ENCODE measurements at regions not wholly inside any gene's neighbourhood (a gene's known extent, or its start where the extent isn't known, plus 50 kb on each side); places are given as distances from the start of the nearest gene placed in this dataset.

GRCh38 chr16:86823888-86824671 lies 245.7 kb downstream of the FOXL1 start:
- no peak for DNase-seq (ENCODE audit: extremely low read depth in 1 of 2, low read depth in 1 of 2)

- no peak for DNase-seq (ENCODE audit: extremely low read depth in 1 of 2, low read depth in 1 of 2)
These were observed 246.5 kb downstream of the FOXL1 start for GRCh38 chr16:86824751-86825296.

- no peak for DNase-seq (ENCODE audit: extremely low read depth in 1 of 2, low read depth in 1 of 2)
These were observed 247.3 kb downstream of the FOXL1 start for GRCh38 chr16:86825631-86826030.

- DNase-seq (ENCODE audit: extremely low read depth in 1 of 2, low read depth in 1 of 2): no peak
These were observed 248.6 kb downstream of the FOXL1 start for GRCh38 chr16:86826941-86827340.

- no peak for DNase-seq (ENCODE audit: extremely low read depth in 1 of 2, low read depth in 1 of 2)
These were observed 249.2 kb downstream of the FOXL1 start for GRCh38 chr16:86827521-86827920.

GRCh38 chr16:86828202-86828601 lies 249.9 kb downstream of the FOXL1 start:
- no peak for DNase-seq (ENCODE audit: extremely low read depth in 1 of 2, low read depth in 1 of 2)

GRCh38 chr16:86828653-86829052 lies 250.3 kb downstream of the FOXL1 start:
- DNase-seq (ENCODE audit: extremely low read depth in 1 of 2, low read depth in 1 of 2): no peak

- no peak for DNase-seq (ENCODE audit: extremely low read depth in 1 of 2, low read depth in 1 of 2)
These were observed 253.0 kb downstream of the FOXL1 start for GRCh38 chr16:86831366-86831765.

- no peak for DNase-seq (ENCODE audit: extremely low read depth in 1 of 2, low read depth in 1 of 2)
These were observed 254.8 kb downstream of the FOXL1 start for GRCh38 chr16:86833136-86833535.

- DNase-seq (ENCODE audit: extremely low read depth in 1 of 2, low read depth in 1 of 2): no peak
These were observed 256.2 kb downstream of the FOXL1 start for GRCh38 chr16:86834451-86835035.

- DNase-seq (ENCODE audit: extremely low read depth in 1 of 2, low read depth in 1 of 2): no peak
These were observed 257.6 kb downstream of the FOXL1 start for GRCh38 chr16:86835982-86836381.

GRCh38 chr16:86836503-86837129 lies 258.3 kb downstream of the FOXL1 start:
- no peak for DNase-seq (ENCODE audit: extremely low read depth in 1 of 2, low read depth in 1 of 2)

- DNase-seq (ENCODE audit: extremely low read depth in 1 of 2, low read depth in 1 of 2): no peak
These were observed 265.5 kb downstream of the FOXL1 start for GRCh38 chr16:86843812-86844211.

GRCh38 chr16:86844695-86845094 lies 266.3 kb downstream of the FOXL1 start:
- DNase-seq (ENCODE audit: extremely low read depth in 1 of 2, low read depth in 1 of 2): no peak

- DNase-seq (ENCODE audit: extremely low read depth in 1 of 2, low read depth in 1 of 2): no peak
These were observed 267.8 kb downstream of the FOXL1 start for GRCh38 chr16:86846136-86846535.

- no peak for DNase-seq (ENCODE audit: extremely low read depth in 1 of 2, low read depth in 1 of 2)
These were observed 270.5 kb downstream of the FOXL1 start for GRCh38 chr16:86848821-86849220.

- no peak for DNase-seq (ENCODE audit: extremely low read depth in 1 of 2, low read depth in 1 of 2)
These were observed 272.3 kb downstream of the FOXL1 start for GRCh38 chr16:86850670-86851069.

- DNase-seq (ENCODE audit: extremely low read depth in 1 of 2, low read depth in 1 of 2): no peak
These were observed 273.8 kb downstream of the FOXL1 start for GRCh38 chr16:86852135-86852534.

- no peak for DNase-seq (ENCODE audit: extremely low read depth in 1 of 2, low read depth in 1 of 2)
These were observed 275.8 kb downstream of the FOXL1 start for GRCh38 chr16:86854058-86854621.

- DNase-seq (ENCODE audit: extremely low read depth in 1 of 2, low read depth in 1 of 2): no peak
These were observed 276.4 kb downstream of the FOXL1 start for GRCh38 chr16:86854626-86855294.

Measured in stimulated activated CD8-positive, alpha-beta memory T cell treated with anti-CD3 and anti-CD28 coated beads, Interleukin-7, amount 100 ng/mL, for 48 hours (primary cell).